HuH-7.5 (cell line): ENCODE measurements at regions not wholly inside any gene's neighbourhood (a gene's known extent, or its start where the extent isn't known, plus 50 kb on each side); places are given as distances from the start of the nearest gene placed in this dataset.

Experiments
- DNase-seq: peaks from one replicate; pipeline ENCODE4 v3.0.0; 2011; ENCODE audit warnings: low spot score

DNA sequence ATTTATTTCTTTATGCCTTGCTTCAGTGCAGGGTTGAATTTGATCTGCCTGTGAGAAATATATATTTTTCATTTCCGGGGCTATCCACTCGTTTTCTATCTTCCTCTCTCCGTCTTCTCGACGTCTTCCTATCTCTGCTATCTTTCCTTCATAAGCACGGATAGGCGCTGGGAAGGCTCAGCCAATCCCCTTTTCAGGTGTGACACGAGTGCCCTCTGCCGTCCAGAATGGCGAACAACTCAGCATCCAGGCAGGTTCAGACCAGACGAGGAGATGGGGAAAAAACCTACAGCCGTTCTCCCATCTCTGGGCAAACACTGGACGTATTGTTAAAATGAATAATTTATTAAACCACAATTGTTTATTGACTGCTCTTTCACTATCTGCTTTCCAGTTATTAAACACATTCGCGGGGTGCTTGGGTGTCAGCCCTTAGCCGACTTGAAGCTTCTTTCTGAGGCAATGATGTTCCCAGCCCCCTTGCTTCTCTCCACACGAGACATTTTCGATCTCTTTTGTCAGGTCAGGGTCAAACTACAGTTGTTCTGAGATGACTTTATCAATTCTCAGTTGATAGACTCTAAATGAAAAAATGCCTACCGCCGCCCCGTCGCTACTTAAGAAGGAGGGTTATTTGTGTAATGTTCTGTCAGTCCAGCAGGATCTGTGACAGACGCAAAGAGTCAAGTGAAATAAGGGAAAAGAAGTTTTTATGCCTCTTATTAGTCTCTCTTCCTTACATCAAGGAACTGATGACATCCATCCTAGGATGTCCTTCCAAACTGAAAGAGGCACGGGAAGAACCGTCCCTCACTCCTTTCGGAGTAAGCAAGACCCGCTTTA, 96.3 kb upstream of the NOCT start:
- DNase-seq: no peak

DNA sequence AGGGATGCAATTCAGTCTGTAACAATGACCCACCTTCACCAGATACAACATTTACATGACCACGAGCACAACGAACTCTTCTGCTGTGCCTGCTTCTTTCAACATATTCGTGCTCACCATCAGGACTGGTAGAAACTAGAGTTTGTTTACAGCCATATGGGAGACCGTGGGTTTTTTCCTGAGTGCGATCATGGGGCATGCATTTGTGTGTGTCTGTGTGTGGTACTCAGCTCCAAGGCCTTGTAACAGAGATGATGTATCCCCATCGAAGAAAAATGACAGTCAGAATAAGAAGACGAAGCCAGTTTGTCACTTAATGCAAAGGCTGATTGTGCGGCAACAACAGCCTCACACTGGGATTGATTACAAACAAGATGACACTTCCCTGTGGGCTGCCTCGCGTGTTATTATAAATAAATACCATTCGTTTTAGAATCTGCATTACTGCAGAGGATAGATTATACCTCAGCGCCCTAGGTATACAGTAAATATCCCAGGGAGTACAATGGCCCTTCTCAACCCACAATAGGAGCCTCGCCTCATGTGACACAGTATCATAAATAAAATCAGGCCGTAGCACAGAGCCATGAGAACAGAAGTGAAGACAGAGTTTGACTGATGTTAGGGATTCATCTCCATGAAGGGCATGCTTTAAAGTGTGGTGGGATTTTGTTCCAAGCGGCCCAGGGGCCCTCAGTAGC, 97.3 kb upstream of the NOCT start:
- no peak for DNase-seq

DNA sequence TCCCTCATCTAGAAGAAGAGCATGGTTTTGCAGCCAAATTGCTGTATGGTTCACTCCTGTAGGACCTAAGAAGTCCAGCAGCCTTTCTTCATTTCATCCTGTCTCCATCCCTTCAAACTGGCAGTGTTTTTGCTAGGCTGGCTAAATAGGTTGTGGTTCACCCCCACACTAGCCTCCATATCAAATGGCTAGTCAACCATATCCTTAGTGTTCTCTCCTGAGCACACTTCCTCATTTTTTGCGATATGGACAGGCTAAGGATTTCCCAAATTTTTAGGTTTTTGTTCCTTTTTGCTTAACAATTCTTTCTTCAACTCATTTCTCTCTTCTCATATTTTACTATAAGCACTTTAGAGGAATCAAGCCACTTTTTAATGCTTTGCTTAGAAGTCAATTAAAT, 98.8 kb upstream of the NOCT start:
- DNase-seq: no peak

DNA sequence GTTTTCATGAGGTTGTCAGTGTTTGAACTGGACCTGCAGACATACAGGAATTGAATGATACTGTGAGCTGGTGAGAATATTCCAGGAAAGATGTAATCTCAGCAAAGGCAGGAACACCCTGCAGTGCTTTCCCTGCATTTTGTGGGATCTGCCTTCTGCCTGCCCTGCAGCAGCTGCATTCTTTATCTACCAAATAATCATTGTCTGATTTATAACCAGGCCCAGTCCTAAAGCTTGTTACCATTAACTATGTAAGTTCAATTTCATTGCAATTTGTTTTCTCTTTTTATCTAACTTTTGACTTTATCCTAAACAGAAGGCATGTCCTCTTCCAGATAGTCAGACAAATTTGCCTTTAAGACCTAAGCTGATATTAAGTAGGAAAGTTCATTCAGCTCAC, 99.8 kb upstream of the NOCT start:
- DNase-seq: no peak

DNA sequence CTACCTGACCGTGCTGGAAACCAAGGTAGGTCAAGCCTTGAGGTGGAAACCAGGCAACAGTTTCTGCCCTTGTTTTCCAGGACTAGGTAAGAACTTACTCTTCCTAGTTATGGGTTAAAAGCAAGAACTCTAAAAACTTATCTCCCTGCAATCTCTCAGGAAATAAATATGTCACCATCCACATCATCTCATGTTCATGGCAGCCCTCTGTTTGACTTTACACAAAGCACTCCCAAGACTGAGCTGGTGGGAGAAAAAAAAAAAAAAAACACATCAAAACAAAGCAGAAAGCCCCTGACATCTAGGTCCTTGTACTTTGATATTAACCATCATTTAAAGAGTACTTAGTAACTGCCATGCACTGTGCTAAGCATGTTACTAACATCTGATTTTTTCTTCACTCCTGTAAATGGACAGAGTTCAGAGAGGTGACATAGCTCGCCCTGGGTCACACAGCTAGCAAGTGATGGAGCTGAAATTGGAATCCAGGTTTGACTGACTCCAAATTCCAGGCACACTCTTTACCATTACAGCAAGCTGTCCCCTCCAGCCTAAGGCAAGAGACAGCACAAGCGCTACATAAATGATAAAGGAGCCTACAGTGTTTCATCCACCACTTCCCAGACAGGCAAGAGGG, 102.8 kb upstream of the NOCT start:
- DNase-seq: no peak

DNA sequence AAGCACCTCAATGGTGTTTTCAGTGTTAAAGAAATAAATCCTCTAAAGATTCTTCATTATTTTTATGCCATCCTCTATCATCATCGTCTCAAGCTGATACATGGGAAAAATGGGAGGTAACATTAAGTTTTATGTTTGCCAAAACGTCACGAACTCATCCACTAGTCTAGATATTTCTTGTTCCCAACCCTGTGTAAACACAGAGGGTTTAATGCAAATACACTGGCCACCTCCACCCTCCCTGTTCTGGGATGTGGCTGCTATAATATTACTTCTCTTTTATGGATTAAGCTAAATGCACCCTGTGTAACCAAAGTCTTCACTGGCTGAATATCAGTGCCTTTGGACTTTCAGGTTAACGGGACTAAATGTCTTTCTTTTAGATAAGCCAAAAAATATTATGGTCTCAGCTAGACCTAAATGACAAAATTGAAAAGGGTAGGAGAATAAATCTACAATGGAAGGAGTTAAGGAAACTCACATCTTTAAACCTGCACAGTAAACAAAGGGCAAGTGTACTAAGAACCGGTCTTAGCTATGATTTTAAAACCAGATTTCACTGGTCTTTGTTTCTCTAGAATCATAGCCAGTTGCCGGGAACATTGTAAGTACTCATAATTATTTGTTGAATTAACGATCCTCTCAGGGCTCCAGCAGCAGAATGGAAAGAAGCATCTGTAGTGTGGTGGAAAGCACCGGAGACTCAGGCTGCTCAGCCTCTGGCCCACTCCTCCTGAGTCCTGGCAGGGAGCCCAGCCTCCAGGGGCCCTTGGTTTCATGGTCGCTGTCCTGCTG, 103.5 kb upstream of the NOCT start:
- no peak for DNase-seq

DNA sequence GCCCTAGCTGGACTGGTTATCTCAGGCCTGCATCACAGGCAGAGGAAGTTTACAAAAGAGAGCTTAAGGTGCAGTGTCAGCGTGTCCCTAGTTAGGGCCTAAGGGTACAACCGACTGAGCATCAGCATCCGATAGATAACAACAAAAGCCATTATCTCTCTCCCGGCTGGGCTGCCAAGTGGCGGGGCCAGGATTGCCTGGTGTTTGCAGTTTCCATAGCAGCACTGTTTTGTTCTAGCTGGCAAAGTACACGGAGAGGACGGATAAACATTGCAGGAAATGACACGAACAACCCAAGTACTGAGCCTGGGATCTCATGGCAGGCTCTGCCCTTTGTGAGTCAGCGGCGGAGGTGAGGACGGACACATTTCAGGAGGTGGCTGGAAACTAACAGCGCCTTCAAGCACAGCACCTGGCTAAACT, 104.7 kb upstream of the NOCT start:
- DNase-seq: peak; percentile 25

DNA sequence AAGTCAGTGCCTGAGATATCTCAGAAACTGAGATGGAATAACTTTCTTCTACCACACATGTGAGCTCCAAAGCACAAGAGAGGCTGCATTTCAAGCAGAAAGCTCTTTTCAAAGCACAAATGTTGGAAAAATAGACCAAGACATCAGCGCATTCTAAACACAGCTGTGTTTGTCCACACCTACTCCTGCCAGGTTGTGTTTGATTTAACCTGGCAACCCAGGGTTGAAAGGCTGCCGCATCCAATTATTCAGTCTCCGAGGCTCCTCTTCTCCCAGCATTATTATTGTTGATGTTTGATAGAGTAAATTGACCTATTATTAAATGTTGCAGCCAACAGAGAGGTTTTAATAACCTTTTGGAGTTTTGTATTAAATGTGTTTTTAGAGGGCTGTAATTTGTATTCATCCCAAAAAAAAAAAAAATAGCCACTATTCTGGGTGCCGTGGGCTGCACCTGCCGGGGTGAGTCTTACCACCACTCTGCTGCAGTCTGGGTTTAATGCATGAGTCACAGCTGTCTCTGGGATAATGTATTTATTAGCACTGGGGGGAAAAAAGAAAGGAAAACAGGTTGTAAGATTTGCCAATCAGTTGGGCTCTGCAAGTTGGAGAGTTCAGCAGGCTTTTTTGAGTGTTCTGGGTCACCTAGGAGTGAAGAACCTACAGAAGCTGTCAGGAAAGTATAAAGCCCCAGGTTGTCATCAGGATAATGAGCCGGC, 105.2 kb upstream of the NOCT start:
- no peak for DNase-seq

DNA sequence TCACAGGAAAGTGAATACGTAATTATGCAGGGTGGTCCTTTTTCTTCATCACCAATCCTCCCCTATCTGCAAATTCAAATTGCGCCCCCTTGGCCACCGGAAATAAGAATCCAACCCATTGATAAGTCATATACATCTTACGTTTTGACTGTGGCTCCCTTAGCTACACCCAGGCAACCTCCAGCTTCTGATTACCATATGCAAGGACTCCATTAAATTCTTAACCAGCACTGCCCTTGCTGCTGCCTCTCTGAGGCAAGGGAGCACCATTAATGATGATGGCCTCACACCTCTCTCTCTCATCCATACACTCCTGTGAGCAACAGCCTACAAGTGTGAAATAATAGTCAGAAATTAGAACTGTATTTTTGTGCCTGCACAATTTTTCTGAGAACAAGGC, 106.0 kb upstream of the NOCT start:
- DNase-seq: no peak

DNA sequence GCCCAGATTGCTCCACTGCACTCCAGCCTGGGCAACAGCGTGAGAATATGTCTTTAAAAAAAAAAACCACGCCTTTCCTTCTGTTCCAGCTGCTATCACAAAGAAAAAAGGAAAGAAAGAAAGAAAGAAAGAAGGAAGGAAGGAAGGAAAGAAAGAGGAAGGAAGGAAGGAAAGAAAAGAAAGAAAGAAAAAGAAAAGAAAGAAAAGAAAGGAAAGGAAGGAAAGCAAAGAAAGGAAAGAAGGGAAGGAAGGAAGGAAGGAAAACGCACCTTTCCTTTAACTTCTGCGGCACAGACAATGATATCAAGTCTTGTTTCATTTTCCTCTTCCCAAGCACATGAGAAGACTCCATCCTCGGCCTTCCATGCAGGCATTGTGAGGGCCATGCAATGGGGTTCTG, 107.4 kb upstream of the NOCT start:
- DNase-seq: no peak

DNA sequence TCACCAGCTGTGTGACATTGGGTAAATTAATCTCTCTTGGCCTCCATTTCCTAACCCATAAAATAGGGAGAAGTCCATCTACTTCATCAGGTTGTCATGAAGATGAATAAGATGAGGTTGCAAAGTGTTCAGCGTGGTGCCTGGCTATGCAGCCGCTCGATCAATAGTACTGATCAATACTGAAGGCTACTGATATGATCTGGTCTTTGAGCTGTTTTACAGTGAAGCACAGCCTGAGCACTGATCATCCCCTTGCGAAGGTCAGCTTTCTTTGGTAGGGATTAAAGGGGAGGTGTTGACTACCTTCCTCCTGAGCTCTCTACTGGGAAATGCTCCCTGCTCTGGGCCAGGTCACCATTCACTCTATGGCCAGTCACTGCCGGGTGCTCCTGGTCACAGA, 108.4 kb upstream of the NOCT start:
- DNase-seq: no peak

DNA sequence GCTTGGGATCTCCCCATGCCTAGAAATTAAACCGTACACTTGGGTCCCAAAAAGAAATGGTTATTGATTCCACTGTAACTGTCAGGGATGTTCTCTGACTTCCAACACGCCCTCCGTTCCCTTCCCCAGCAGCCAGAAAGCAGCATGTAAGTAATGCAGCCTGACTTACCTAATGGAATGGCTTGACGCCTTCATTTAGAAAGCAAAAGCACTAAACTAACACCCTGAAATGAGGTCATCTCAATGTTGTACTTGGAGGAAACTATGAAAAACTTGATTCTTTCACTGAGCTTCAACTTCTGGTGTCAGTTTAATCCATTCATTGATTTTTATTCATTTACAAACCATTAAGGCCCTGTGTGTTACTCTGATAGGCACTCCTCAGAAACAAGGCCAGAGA, 110.8 kb upstream of the NOCT start:
- no peak for DNase-seq

DNA sequence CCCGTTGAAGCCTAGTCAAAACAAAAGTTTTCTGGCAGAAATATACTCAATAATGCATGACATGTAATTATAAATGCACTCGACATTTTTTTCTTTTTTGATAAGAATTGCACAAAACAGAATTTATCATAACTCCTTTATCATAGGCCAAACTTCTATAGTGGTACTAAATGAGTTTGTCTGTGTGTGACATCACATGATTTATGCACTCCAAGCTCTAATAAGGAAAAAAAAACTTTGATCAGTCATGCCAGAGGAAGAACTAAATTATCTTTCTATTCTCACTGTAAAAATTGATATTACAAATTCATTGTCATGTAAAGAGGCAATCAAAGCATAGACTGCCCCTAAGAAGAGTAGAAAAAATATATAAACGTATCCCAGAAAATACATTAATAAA, 112.4 kb upstream of the NOCT start:
- no peak for DNase-seq

DNA sequence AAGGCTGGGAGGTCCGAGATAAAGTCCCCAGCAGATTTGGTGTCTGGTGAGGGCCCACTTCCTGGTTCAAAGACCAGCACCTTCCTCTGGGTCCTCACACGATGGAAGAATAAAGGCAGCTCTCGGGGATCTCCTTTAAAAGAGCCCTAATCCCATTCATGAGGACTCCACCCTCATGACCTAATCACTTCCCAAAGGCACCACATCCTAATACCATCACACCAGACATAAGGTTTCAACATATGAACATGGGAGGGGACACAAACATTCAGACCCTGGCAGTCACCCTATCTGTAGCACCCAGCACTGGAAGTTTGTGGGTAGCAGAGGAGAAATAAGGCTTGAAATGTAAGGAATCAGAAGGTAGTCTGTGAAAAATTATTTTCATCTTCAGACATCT, 112.9 kb upstream of the NOCT start:
- DNase-seq: no peak

DNA sequence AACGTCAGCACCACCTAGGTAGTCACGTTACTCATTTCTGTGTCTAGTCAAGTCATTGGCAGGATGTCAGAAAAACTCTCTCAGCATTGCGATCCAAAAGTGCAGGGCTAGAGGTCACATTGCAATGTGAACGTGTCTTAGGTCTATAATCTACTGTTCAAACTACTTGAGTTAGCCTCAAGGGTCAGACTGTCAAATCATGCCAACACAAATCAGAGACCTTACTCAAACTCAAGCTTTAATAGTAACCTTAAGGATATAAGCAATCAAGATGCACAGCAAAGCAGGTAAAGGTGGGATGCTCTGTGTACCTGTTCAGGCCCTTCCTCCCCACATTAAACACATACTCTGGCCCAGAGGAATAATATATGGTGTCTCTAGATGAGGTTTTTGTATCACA, 114.4 kb upstream of the NOCT start:
- no peak for DNase-seq

DNA sequence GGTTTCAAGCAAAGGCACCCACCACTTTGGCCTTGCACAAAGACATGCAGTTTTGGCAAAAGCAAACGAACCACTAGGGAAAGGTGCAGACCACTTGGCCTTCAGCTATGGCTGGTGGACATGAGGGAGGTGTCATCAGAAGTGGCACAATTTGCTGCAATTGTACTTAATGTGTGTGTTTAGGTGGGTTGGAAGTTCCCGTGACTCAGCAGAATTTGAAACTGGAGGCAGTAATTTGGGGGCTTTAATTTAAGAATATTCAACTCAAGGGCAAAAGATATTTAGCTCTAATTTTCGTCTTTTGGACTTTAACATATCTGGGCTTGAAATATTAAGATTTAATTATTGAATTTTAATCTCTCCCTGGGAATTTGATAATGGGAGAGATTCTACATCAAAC, 115.6 kb upstream of the NOCT start:
- DNase-seq: no peak

DNA sequence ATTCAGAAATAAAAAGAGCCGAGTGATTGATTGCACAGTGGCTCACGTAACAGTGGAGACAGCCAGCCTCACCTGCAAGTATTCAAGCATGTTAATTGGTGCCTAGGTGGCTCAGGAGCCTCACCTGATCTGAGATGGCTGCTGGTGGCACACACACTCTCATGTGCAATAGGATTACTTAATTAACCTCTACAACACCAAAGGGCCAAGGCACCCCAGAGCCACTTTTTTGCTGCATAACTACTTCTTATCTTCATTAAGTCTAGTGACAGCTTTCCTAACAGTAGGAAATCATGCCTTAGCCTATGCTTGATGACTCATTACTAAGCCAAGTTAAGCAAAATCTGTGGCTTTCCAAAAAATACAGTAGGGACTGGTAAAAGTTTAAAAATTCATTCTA, 117.3 kb upstream of the NOCT start:
- DNase-seq: no peak

DNA sequence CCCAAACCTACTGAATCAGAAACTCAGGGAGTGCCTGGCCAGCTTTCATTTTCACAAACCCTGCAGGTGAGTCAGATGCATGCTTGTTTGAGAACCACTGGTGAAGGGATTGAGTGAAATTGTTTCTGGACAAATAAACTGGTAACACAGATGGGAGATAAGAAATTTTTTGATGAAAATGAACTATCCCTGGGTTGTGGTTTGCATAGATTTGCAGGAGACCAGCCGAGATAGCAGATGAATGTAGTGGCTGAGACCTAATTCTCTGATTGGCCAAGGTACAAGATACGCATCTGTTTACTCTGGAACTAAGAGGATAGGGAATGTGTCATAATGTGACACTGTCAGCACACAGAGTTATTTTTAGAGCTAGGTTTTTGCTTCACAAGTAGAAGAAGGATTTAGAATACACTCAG, 117.8 kb upstream of the NOCT start:
- DNase-seq: no peak

DNA sequence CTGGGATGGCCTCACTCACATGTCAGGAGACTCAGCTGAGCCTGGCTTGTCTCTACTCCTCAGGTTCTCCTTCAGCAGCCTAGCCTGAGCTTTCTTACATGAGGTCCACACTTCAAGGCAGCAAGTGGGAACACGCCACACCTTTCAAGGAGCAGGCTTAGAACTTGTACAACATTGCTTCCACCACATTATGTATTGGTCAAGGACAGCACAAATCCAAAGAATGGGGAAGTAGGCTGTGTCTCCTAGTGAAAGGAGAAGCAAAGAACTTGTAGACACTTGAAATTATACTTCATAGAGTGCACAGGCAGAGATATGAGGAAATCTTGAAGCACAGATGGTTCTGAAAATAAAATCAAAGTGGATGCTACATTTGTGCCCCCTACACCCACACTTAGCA, 120.9 kb upstream of the NOCT start:
- no peak for DNase-seq

DNA sequence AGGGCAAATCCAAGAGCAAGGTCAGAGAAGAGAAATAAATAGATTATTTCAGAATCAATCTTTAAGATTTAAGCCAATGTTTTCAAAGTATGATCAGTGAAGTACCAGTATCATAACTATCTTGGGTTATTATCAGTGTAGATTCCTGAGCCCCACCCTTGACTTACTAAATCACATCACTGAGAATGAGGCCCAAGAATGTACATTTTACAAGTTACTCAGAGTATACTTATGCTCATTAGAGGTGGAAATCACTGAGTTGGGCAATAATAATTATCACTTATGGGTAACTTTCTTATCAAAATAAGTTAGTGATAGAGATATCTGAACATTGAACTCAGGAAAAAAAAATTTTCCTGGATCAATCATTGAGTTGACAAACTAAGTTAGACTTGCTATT, 121.6 kb upstream of the NOCT start:
- no peak for DNase-seq

DNA sequence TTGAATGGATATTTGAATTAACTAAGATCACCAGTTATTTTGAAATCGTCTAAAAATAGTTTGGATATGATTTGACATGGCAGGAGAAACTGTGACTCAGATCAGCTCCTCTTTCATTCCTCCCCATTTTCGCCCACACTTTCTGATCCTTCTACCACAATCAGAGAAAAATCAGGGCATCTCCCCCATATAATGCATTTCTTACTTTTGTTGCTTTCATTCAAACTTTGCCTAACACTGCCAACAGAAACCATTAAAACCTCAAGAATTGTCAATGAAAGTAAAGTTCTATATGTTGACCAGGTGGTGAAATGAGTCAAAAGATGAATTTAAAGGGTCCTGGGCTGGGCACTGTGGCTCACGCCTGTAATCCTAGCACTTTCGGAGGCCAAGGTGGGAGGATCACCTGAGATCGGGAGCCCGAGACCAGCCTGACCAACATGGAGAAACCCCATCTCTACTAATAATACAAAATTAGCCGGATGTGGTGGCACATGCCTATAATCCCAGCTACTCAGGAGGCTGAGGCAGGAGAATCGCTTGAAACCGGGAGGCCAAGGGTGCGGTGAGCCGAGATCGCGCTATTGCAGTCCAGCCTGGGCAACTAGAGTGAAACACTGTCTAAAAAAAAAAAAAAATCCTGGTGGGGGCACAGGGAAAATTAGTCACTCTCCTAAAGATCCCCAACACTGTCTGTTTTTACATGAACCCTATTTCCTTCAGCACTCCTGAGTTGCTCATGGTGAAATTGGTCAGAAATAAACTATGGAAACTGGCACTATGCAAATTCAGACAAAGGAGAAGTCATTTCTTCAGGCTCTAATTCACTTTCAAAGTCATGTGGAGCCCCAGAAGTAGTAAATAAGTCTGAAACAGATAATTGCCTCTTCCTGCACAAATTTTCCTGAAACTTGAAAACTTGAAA, 122.8 kb upstream of the NOCT start:
- DNase-seq: no peak
